ENCODE measurements at regions not wholly inside any gene's neighbourhood (a gene's known extent, or its start where the extent isn't known, plus 50 kb on each side); places are given as distances from the start of the nearest gene placed in this dataset.

DNA sequence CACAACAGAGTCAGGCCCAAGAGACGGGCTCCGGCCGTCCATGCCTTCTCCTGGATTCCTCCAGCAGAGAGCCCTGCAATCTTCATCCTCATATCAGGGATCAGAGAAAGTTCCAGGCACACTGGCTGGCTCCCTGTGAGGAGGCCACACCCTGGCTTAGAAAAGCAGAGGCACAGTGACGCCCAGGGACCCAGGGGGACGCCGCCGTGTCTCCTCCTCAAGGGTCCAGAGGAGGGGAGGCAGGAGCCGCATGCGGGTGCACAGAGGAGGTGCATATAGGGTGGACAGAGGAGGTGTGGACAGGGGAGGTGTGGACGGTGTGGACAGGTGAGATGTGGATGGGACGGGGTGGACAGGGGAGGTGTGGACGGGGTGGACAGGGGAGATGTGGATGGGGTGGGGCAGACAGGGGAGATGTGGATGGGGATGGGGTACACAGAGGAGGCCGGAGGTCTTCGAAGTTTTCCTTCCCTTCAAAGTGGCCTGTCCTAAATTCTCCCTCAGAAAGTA lies 1521.9 kb downstream of the BRD1 start:
- no peak for FAIRE-seq

DNA sequence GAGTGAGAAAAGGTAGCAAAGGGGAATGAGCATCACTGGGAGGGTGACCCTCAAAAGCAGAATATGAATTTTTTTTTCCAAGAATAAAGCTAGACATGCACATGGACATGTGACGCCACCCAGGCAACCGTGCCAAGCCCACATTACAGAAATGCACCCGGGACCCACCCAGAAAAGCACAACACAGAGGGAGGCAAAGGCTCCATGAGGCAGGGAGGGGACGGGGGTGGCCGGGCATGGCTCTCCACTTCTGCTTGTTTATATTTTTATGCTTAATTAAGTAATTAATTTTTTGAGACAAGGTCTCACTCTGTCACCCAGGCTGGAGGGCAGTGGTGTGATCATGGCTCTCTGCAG lies 1524.3 kb downstream of the BRD1 start:
- FAIRE-seq, result no peak
- TF ChIP-seq, protein P1, sequence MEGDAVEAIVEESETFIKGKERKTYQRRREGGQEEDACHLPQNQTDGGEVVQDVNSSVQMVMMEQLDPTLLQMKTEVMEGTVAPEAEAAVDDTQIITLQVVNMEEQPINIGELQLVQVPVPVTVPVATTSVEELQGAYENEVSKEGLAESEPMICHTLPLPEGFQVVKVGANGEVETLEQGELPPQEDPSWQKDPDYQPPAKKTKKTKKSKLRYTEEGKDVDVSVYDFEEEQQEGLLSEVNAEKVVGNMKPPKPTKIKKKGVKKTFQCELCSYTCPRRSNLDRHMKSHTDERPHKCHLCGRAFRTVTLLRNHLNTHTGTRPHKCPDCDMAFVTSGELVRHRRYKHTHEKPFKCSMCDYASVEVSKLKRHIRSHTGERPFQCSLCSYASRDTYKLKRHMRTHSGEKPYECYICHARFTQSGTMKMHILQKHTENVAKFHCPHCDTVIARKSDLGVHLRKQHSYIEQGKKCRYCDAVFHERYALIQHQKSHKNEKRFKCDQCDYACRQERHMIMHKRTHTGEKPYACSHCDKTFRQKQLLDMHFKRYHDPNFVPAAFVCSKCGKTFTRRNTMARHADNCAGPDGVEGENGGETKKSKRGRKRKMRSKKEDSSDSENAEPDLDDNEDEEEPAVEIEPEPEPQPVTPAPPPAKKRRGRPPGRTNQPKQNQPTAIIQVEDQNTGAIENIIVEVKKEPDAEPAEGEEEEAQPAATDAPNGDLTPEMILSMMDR (IDR thresholded peaks at IDR 0.05; ENCODE audit: insufficient read depth, missing control alignments), result no peak
- DNase-seq (ENCODE audit: insufficient read length, low spot score), result no peak

More for the DNA sequence above, 1521.9 kb downstream of the BRD1 start:
- no peak for DNase-seq (ENCODE audit: insufficient read length, low spot score)
- TF ChIP-seq, protein P1 (IDR thresholded peaks at IDR 0.05; ENCODE audit: insufficient read depth, missing control alignments), result no peak

DNA sequence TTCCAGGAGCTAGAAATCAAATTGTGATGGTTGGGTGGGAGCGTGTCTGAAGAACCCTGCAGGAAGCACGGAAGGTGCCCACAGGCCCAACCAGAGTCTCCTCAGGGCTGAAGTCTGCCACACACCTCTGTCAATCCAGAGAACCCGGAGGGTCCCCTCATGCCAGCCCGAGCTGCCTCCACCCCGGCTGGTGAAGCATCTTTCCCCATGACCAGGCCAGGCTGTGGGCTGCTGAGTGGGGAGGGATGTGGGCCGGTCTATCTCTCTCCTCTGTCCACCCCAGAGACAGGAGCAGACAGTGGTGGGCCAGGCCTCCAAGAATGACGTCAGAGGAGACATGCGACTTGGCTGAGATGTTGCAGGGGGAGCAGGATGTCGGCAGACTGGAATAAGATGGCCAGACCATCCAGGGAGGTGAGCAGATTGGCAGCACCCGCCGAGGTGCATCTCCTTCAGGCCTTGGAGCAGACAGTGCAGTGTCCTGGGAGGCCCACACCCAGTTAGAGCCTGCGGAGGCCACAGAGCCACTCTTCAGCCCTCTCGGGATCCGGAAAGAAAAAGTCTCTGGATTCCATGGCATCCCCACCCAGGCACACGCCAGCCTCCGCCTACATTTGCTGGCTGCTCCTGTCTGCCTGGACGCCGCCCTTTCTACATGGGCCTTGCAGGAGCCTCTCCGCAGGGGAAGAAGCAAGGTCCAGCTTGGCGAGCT lies 1524.9 kb downstream of the BRD1 start:
- TF ChIP-seq, protein P1 (IDR thresholded peaks at IDR 0.05; ENCODE audit: insufficient read depth, missing control alignments), result no peak
- DNase-seq (ENCODE audit: insufficient read length, low spot score), result no peak

DNA sequence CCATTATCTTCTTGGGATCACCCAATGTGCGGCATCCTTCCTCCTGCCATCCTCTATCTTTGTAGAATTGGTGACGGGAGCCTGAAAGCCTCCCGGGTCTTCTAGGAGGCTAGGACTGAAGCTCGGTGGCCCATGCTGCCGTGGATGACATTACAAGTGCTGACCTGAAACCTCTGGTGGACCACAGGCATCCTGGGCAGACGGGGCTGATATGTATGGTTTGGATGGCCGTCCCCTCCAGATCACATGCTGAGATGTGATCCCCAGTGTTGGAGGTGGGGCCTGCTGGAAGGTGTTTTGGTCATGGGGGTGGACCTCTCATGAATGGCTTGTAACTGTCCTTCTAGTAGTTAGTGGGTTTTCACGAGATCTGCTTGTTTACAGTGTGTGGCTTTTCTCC lies 1525.8 kb downstream of the BRD1 start:
- no peak for FAIRE-seq
- TF ChIP-seq, protein P1 (IDR thresholded peaks at IDR 0.05; ENCODE audit: insufficient read depth, missing control alignments), result no peak
- no peak for DNase-seq (ENCODE audit: insufficient read length, low spot score)

More for the DNA sequence above, 1524.9 kb downstream of the BRD1 start:
- FAIRE-seq, result no peak

DNA sequence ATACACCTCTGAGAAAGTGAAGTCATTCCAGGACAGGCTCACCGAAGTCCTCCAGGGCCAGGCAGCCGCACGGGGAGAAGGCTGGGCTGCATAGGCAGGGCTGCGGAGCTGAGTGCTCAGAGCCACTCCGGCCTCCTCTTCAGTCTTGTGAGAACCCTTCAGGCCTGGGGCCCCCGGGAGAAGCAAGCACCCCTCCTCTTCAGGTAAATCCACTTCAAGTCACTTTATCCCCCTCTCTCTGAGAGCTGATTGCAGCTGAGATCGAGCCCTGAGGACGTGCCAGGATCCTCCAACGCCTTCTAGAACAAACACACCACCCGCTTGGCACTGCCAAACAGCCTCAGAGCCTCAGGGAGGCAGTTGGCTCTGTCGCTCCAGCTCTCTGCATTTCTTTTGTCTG lies 1526.3 kb downstream of the BRD1 start:
- DNase-seq (ENCODE audit: insufficient read length, low spot score) (no peak), FAIRE-seq (no peak)
- TF ChIP-seq, protein P1 (IDR thresholded peaks at IDR 0.05; ENCODE audit: insufficient read depth, missing control alignments), result no peak

DNA sequence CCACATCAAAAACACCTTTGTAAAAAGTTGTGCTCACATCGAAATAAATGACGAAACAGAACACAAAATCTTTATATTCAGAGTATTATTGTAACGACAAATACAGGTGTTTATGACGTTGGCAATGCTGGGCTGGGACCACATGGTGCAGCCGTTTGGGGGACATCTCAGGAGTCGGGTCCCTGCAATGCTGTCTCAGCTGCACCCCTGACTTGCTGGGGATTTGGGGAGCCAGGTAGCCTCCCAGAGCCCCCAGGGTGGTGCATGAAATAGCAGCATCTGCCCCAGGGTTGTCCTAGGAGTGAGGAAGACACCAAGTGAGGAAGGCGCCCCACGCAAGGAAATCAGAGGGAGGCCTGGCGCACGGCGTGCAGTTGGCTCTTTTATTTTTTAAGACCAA lies 1526.8 kb downstream of the BRD1 start:
- no peak for DNase-seq (ENCODE audit: insufficient read length, low spot score)
- TF ChIP-seq, protein P1 (IDR thresholded peaks at IDR 0.05; ENCODE audit: insufficient read depth, missing control alignments), result no peak
- FAIRE-seq, result no peak

DNA sequence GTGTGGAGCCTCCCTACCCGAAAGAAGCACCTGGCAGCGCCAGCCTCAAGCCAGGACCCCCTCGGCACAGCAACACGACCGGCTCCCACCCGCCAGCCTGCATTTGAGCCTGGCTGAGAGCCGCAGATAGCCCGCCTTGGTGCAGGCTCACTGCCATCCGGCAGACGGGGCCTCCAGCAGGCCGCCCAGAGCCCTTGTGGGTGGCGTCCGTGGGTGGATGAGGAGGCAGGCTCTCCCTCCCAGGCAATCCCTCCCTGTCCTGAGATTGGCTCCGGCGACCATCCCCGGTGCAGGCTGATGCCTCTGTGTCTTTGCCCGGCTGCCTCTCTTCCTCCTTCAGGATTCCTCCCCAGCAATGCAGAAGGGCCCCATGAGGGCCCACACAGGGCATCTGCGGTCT lies 1527.9 kb downstream of the BRD1 start:
- DNase-seq (ENCODE audit: insufficient read length, low spot score) (no peak), FAIRE-seq (no peak)
- TF ChIP-seq, protein P1 (IDR thresholded peaks at IDR 0.05; ENCODE audit: insufficient read depth, missing control alignments), result no peak

All from D721Med (cell line).